Prostate gland (tissue), 2 donors: ENCODE measurements at regions not wholly inside any gene's neighbourhood (a gene's known extent, or its start where the extent isn't known, plus 50 kb on each side); places are given as distances from the start of the nearest gene placed in this dataset.

Experiments used
- POLR2A ChIP-seq: fragments of 450-650 bp; IDR thresholded peaks from one replicate; pipeline ENCODE4 v1.6.1; 2016; ENCODE audit warnings: antibody characterized with exemption, mild to moderate bottlenecking
- TF ChIP-seq, protein P1 (sequence below), 4 experiments: fragments of 200-600 bp in 2 of 4; fragments of 450-650 bp in 2 of 4; sonication (generic) in 2 of 4; IDR thresholded peaks; 1 replicate in 3 of 4; 2 replicates in 1 of 4; pipeline ENCODE4 v1.5.1; 2016 to 2019; ENCODE audit warnings: antibody characterized with exemption in 4 of 4, mild to moderate bottlenecking in 2 of 4, moderate library complexity in 2 of 4

DNA sequence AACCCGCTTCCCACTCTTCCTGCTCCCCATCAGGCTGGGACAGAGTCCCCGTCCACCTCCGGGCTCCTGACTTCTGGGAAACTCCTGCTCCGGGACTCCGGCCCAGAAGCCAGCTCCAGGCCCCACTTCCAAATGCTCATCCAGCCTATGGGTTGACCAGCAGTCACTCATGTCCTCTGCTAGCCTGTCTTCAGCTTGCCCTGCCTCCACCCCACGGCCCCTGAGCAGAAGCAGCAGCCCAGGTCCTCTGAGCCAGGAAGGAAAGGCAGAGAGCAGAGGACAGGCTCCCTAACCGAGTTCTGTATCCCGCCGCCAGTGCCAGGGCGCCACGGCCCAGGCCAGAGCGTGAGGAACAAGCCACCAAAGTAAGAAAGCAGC, 86.4 kb upstream of the ID2 start:
- TF ChIP-seq, protein P1, sequence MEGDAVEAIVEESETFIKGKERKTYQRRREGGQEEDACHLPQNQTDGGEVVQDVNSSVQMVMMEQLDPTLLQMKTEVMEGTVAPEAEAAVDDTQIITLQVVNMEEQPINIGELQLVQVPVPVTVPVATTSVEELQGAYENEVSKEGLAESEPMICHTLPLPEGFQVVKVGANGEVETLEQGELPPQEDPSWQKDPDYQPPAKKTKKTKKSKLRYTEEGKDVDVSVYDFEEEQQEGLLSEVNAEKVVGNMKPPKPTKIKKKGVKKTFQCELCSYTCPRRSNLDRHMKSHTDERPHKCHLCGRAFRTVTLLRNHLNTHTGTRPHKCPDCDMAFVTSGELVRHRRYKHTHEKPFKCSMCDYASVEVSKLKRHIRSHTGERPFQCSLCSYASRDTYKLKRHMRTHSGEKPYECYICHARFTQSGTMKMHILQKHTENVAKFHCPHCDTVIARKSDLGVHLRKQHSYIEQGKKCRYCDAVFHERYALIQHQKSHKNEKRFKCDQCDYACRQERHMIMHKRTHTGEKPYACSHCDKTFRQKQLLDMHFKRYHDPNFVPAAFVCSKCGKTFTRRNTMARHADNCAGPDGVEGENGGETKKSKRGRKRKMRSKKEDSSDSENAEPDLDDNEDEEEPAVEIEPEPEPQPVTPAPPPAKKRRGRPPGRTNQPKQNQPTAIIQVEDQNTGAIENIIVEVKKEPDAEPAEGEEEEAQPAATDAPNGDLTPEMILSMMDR (IDR thresholded peaks at IDR 0.05), result no peak
- no peak for TF ChIP-seq POLR2A
